ENCODE measurements at regions not wholly inside any gene's neighbourhood (a gene's known extent, or its start where the extent isn't known, plus 50 kb on each side); places are given as distances from the start of the nearest gene placed in this dataset.

DNA sequence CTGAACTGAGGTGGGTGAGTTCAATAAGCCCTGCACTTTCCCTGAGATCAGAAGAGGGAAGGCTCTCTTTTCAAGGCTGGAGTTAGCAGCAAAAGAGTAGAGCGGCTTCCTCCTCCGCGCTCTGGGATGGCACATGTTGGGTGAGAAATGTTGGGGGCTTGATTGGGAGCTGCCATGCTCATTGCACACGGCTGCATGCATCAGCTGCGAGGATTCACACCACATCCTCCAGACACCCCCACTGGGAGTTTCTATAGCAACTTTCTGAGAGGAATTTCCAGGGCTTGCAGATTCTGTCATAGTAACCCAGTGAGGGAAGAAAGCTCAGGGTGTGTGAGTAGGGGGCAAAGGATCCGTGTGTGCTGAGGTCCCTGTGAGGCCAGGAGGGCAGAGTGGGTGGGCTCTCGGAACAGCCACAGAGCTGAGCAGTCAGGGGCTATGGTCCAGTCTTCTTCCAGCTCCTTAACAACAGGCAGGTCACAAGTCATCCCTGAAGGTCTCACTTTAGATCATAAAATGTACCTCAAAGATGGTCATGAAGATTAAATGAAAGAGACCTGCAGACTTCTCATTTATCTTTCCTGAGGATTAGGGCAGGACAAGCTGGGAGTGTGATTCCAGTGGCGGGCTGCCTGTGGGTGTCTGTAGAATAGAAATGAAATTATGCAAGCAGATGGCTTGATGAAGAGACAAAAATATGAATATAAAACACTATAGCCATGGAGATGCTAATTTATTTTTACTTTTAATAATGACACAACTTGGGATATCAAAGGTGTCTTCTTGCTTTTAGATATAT is 75.7 kb upstream of the CHRNA7 start:
- no peak for DNase-seq (ENCODE audit: low spot score)
- in situ Hi-C loops (cut with MboI; ENCODE audit: low sequenced_read_pairs, unreplicated experiment), result no loop called here
- TF ChIP-seq, protein P1, sequence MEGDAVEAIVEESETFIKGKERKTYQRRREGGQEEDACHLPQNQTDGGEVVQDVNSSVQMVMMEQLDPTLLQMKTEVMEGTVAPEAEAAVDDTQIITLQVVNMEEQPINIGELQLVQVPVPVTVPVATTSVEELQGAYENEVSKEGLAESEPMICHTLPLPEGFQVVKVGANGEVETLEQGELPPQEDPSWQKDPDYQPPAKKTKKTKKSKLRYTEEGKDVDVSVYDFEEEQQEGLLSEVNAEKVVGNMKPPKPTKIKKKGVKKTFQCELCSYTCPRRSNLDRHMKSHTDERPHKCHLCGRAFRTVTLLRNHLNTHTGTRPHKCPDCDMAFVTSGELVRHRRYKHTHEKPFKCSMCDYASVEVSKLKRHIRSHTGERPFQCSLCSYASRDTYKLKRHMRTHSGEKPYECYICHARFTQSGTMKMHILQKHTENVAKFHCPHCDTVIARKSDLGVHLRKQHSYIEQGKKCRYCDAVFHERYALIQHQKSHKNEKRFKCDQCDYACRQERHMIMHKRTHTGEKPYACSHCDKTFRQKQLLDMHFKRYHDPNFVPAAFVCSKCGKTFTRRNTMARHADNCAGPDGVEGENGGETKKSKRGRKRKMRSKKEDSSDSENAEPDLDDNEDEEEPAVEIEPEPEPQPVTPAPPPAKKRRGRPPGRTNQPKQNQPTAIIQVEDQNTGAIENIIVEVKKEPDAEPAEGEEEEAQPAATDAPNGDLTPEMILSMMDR (IDR thresholded peaks at IDR 0.05; ENCODE audit: borderline replicate concordance, control extremely low read depth, extremely low read depth, insufficient read depth, missing control alignments), result no peak

GRCh38 chr15:31955734-31956133 is 74.6 kb upstream of the CHRNA7 start:
- no peak for DNase-seq (ENCODE audit: low spot score)
- TF ChIP-seq, protein P1 (IDR thresholded peaks at IDR 0.05; ENCODE audit: borderline replicate concordance, control extremely low read depth, extremely low read depth, insufficient read depth, missing control alignments), result no peak
- in situ Hi-C loops (cut with MboI; ENCODE audit: low sequenced_read_pairs, unreplicated experiment), result no loop called here

DNA sequence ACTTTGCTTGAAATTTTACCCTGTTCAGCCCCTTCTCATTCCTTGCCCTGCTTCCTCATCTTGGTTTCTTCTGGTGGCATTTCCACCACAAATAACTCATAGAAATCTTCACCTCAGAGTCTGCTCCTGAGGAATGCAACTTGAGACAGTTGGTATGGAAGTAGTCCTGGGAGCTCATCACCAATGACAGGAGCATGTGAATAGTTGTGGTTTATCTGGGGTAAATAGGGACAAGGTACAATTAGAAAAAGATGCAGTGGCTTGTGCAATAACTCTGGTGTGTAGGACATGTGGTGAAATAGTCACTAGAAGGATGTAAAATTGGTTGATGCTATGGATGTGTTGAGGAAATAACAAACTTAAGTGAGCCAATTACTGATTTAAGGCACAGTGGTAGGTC is 72.7 kb upstream of the CHRNA7 start:
- no peak for DNase-seq (ENCODE audit: low spot score)
- in situ Hi-C loops (cut with MboI; ENCODE audit: low sequenced_read_pairs, unreplicated experiment), result no loop called here
- TF ChIP-seq, protein P1 (IDR thresholded peaks at IDR 0.05; ENCODE audit: borderline replicate concordance, control extremely low read depth, extremely low read depth, insufficient read depth, missing control alignments), result no peak

DNA sequence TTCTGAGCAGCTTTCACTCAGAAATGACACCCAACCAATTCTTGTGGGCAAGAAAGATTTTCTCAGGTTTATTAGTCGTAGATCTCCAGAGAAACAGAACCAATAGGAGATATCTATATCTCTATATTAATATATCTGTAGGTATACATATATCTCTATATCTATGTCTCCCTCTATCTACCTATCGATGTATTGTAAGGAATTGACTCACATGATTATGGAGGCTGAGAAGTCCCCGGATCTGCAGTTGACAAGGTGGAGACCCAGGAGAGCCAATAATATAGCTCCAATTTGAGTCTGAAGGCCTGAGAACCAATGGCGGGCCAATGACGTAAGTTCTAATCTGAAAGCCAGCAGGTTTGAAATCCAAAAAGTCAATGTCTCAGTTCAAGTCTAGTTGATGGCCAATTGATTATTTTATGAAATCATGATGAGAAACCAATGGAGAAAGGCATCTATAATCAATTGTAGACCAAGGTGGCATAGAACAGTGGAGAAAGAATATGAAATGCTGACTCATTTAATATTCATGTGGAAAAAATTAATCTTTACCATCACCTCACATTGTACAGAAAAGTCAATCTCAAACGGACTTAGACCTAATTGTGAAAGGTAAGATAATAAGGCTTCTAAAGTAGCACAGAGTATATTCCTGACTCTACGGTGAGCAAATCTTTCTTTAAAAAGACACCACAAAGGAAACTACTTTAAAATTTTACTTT is 65.6 kb upstream of the CHRNA7 start:
- TF ChIP-seq, protein P1 (IDR thresholded peaks at IDR 0.05; ENCODE audit: borderline replicate concordance, control extremely low read depth, extremely low read depth, insufficient read depth, missing control alignments), result no peak
- no peak for DNase-seq (ENCODE audit: low spot score)
- in situ Hi-C loops (cut with MboI; ENCODE audit: low sequenced_read_pairs, unreplicated experiment), result no loop called here

DNA sequence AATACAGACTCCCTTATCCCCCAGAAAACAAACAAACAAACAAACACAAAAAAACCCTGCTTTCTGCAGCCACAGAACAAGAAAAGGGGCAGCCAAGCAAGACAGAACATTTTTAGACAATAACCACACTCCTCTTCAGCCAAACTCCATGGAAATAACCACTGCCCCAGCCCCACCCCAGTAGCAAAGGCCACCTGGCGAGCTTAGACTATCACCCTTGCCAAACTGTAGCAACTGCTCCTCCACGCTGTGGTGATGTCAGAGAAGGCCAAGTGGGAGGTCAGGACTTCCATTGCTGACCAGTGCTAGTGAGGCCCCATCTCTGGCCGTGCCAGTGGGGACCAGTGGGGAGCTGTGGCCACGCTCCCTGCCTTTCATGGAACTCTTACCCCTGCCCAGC is 60.3 kb upstream of the CHRNA7 start:
- in situ Hi-C loops (cut with MboI; ENCODE audit: low sequenced_read_pairs, unreplicated experiment), result no loop called here
- TF ChIP-seq, protein P1 (IDR thresholded peaks at IDR 0.05; ENCODE audit: borderline replicate concordance, control extremely low read depth, extremely low read depth, insufficient read depth, missing control alignments), result no peak
- no peak for DNase-seq (ENCODE audit: low spot score)

DNA sequence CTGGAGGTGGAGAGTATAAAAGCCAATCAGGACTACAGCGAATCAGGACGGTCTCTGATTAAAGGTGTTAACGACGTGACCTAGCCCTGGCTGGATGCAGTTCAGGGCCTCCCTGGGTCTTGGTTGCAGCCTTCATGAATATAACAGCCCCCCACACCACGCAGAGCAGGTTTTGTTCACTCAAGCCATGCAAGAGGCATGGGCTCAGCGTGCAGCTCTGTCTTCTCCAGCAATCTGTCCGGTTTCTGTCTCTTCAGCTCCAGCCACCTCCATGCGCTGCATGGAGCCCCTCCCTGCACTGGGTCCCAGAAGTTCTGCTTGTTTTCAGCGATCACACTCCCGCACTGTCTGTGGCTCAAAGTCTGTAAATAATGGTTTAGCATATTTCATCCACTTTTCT is 57.1 kb upstream of the CHRNA7 start:
- DNase-seq (ENCODE audit: low spot score), result no peak
- TF ChIP-seq, protein P1 (IDR thresholded peaks at IDR 0.05; ENCODE audit: borderline replicate concordance, control extremely low read depth, extremely low read depth, insufficient read depth, missing control alignments), result no peak
- in situ Hi-C loops (cut with MboI; ENCODE audit: low sequenced_read_pairs, unreplicated experiment), result no loop called here

All from GM13976 (cell line).